ENCODE measurements at regions not wholly inside any gene's neighbourhood (a gene's known extent, or its start where the extent isn't known, plus 50 kb on each side); places are given as distances from the start of the nearest gene placed in this dataset.

GRCh38 chr5:69024241-69024651, 69.6 kb upstream of the SLC30A5 start:
- no peak for DNase-seq (ENCODE audit: low read depth in 2 of 2)

GRCh38 chr5:69029292-69029691, 64.5 kb upstream of the SLC30A5 start:
- DNase-seq (ENCODE audit: low read depth in 2 of 2): no peak

- DNase-seq (ENCODE audit: low read depth in 2 of 2): no peak
Measured at GRCh38 chr5:69030358-69031062, 63.3 kb upstream of the SLC30A5 start.

- no peak for DNase-seq (ENCODE audit: low read depth in 2 of 2)
Measured at GRCh38 chr5:69032009-69032408, 61.8 kb upstream of the SLC30A5 start.

GRCh38 chr5:69033690-69034089, 60.1 kb upstream of the SLC30A5 start:
- no peak for DNase-seq (ENCODE audit: low read depth in 2 of 2)

GRCh38 chr5:69034898-69035297, 58.9 kb upstream of the SLC30A5 start:
- no peak for DNase-seq (ENCODE audit: low read depth in 2 of 2)

GRCh38 chr5:69035665-69036064, 58.1 kb upstream of the SLC30A5 start:
- DNase-seq (ENCODE audit: low read depth in 2 of 2): no peak

- no peak for DNase-seq (ENCODE audit: low read depth in 2 of 2)
Measured at GRCh38 chr5:69038539-69038938, 55.3 kb upstream of the SLC30A5 start.

- no peak for DNase-seq (ENCODE audit: low read depth in 2 of 2)
Measured at GRCh38 chr5:69039829-69040228, 54.0 kb upstream of the SLC30A5 start.

- DNase-seq (ENCODE audit: low read depth in 2 of 2): no peak
Measured at GRCh38 chr5:69042500-69042899, 51.3 kb upstream of the SLC30A5 start.

- DNase-seq (ENCODE audit: low read depth in 2 of 2): peak; percentile 45 to 68
Measured at GRCh38 chr5:69042915-69043654, 50.7 kb upstream of the SLC30A5 start.

GRCh38 chr5:69043655-69043996, 50.2 kb upstream of the SLC30A5 start:
- DNase-seq (ENCODE audit: low read depth in 2 of 2): no peak
